Stimulated activated effector memory CD8-positive, alpha-beta T cell treated with anti-CD3 and anti-CD28 coated beads, Interleukin-12 subunit alpha, Interleukin-12 subunit beta, amount 100 ng/mL, for 72 hours (primary cell): ENCODE measurements at regions not wholly inside any gene's neighbourhood (a gene's known extent, or its start where the extent isn't known, plus 50 kb on each side); places are given as distances from the start of the nearest gene placed in this dataset.
"Not testable (repeated sequence)": the region's sequence is repeated elsewhere in the genome, so short reads cannot be mapped to it uniquely, and the experiment has no call there.

ENCODE experiments used
- ATAC-seq: fragments of 150-1000 bp; cut with Tn5 transposase; 2 replicates; pipeline ENCODE4 v1.10.0; 2021
- DNase-seq, 2 donors: peaks; one replicate each; pipeline ENCODE4 v3.0.0; 2021 to 2022; ENCODE audit warnings: low spot score in 2 of 2
- H3K27ac Mint-ChIP-seq: one replicate; pipeline ENCODE4 v1.8.0; 2022; ENCODE audit warnings: mild to moderate bottlenecking, mixed read lengths
- H3K36me3 Mint-ChIP-seq: one replicate; pipeline ENCODE4 v1.8.0; 2022; ENCODE audit warnings: mild to moderate bottlenecking, mixed read lengths
- H3K4me1 Mint-ChIP-seq: one replicate; pipeline ENCODE4 v1.8.0; 2022; ENCODE audit warnings: mixed read lengths
- H3K4me3 Mint-ChIP-seq: one replicate; pipeline ENCODE4 v1.8.0; 2022; ENCODE audit warnings: mild to moderate bottlenecking, mixed read lengths
- H3K9me3 Mint-ChIP-seq: one replicate; pipeline ENCODE4 v1.8.0; 2022; ENCODE audit warnings: mixed read lengths

GRCh38 chr13:73301622-73302021 lies 242.8 kb downstream of the KLF5 start:
- not testable (repeated sequence) for H3K4me3 Mint-ChIP-seq, DNase-seq, H3K36me3 Mint-ChIP-seq, H3K4me1 Mint-ChIP-seq, ATAC-seq, H3K9me3 Mint-ChIP-seq, H3K27ac Mint-ChIP-seq

- ATAC-seq (no peak), DNase-seq (no peak)
- Mint-ChIP-seq H3K4me1 (peaks cover 7% of the 10 kb centered on the region), H3K27ac (no peak overlapping the region), H3K36me3 (no peaks in the 10 kb centered on the region), H3K9me3 (no peaks in the 10 kb centered on the region), H3K4me3 (no peak overlapping the region)
Observed at GRCh38 chr13:73300718-73301425, 242.1 kb downstream of the KLF5 start.

GRCh38 chr13:73299787-73300186 lies 241.0 kb downstream of the KLF5 start:
- ATAC-seq (no peak), DNase-seq (no peak)
- Mint-ChIP-seq H3K27ac (no peak overlapping the region), H3K9me3 (no peaks in the 10 kb centered on the region), H3K36me3 (no peaks in the 10 kb centered on the region), H3K4me3 (no peak overlapping the region), H3K4me1 (peaks cover 7% of the 10 kb centered on the region)

- H3K36me3 Mint-ChIP-seq = no peaks in the 10 kb centered on the region
- H3K27ac Mint-ChIP-seq = no peak overlapping the region
- ATAC-seq = no peak
- no peak for DNase-seq
- H3K9me3 Mint-ChIP-seq = no peaks in the 10 kb centered on the region
- no peaks in the 10 kb centered on the region for H3K4me1 Mint-ChIP-seq
- H3K4me3 Mint-ChIP-seq = no peak overlapping the region
Observed at GRCh38 chr13:73293913-73294523, 235.2 kb downstream of the KLF5 start.

GRCh38 chr13:73292127-73292526 lies 233.3 kb downstream of the KLF5 start:
- Mint-ChIP-seq H3K36me3 (no peaks in the 10 kb centered on the region), H3K9me3 (no peaks in the 10 kb centered on the region), H3K4me1 (no peaks in the 10 kb centered on the region), H3K27ac (no peak overlapping the region), H3K4me3 (no peak overlapping the region)
- DNase-seq (no peak), ATAC-seq (no peak)

DNA sequence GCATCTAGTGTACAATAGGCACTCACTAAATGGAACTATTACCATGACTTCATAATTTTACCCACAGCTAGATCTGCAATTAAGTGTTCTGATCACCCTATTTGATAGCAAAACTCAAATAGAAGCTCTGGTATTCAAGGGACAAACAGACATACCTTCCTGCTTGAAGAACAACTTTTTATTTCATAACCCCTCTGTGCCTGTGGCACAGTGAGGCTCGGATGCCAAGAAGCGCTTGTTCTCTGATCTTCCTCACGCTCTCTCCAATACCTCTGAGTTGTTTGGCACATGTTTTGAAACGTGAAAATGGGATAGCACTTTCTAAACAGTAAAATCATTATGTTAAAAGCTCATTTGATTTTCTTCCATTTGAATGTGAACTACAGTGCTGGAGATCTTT lies 232.0 kb downstream of the KLF5 start:
- Mint-ChIP-seq H3K36me3 (no peaks in the 10 kb centered on the region), H3K4me1 (no peaks in the 10 kb centered on the region)

GRCh38 chr13:73288596-73288995 lies 229.8 kb downstream of the KLF5 start:
- Mint-ChIP-seq H3K4me3 (no peak overlapping the region), H3K9me3 (no peaks in the 10 kb centered on the region), H3K27ac (no peak overlapping the region), H3K4me1 (no peaks in the 10 kb centered on the region), H3K36me3 (no peaks in the 10 kb centered on the region)
- DNase-seq (no peak), ATAC-seq (no peak)

More for the DNA sequence above, 232.0 kb downstream of the KLF5 start:
- Mint-ChIP-seq H3K9me3 (no peaks in the 10 kb centered on the region), H3K27ac (no peak overlapping the region), H3K4me3 (no peak overlapping the region)
- DNase-seq = no peak
- no peak for ATAC-seq

DNA sequence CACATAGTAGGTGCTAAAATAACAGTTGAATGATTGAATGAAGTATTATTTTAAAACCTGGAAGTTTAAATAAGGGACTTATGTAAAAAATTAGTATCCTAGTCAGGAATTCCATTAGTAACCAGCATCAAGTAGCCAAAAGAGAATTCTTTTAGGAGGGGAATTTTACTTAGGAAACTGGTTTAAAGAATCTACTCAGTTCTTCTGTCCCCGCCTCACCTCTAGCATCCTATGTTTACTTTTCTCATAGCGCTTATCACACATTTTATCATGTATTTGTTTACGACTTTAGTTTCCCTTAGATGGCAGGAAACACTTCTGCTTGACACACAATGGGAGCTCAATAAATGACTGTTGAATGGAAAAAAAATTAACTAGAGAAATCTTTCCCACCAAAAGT lies 229.0 kb downstream of the KLF5 start:
- Mint-ChIP-seq H3K27ac (no peak overlapping the region), H3K36me3 (no peaks in the 10 kb centered on the region), H3K9me3 (no peaks in the 10 kb centered on the region), H3K4me3 (no peak overlapping the region), H3K4me1 (no peaks in the 10 kb centered on the region)
- ATAC-seq (no peak), DNase-seq (no peak)

DNA sequence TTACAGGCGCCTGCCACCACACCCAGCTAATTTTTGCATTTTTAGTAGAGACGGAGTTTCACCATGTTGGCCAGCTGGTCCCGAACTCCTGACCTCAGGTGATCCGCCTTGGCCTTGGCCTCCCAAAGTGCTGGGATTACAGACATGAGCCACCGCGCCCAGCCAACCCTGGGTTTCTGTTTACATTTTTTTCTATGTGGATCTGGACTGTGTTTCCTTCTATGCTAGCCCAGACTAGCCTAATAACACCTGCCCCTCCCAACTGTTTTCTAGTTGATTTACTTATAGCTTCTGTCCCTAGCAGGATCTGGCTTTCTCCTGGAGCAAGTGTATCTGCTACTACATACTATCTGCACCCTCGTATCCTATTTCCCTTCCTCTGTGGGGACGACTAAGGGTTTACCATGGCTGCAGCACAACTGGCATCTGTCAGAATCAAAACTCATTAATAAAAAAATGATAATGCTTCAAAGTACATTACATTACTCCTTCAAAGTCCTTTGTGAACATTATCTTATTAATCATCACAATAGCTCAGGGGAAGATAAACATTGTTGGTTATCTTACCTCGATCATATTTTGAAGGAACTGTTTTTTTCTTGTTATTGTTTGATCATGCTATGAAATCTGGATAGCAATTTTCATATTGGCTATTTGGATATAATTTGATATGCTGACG lies 228.3 kb downstream of the KLF5 start:
- Mint-ChIP-seq H3K9me3 (no peaks in the 10 kb centered on the region), H3K27ac (no peak overlapping the region), H3K4me1 (no peaks in the 10 kb centered on the region), H3K36me3 (no peaks in the 10 kb centered on the region), H3K4me3 (no peak overlapping the region)
- DNase-seq (no peak), ATAC-seq (no peak)

GRCh38 chr13:73286177-73286576 lies 227.4 kb downstream of the KLF5 start:
- ATAC-seq (no peak), DNase-seq (no peak)
- no peak overlapping the region for H3K27ac Mint-ChIP-seq

DNA sequence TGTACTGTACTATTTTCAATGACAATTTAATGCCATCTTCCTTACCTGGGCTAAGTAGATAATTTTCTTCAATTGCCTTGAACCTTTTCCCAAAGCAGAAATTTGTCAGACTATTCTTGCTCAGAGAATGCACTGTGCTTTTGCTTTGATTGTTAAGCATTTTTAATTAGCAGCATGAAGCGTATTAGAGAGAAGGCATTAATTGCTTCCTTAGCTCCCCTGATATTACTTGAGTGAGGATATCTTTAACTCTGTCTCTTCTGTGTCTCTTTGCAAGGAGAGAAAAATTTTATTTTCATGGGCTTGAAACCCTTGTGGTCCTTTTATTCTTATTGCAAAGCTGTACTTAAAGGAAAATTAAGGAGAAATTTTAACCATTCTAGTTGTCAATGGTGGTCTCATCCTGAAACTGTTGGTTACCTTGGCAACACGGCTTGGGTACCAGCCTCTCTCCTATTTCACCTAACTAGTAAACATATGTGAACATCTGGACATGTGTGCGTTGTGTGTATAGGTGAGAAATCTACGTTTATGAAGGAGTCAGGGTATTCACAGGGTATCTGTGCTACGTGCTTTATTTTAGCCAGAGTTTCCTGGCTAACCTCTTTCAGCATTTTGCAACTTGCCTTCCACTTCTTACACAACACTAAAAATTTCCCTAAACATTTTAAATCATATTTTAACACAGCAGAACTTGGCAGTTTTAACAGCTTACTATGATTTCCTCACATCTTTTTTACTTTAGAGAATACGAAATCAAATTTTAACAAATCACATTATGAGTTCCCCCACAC lies 225.5 kb downstream of the KLF5 start:
- no peaks in the 10 kb centered on the region for H3K9me3 Mint-ChIP-seq
- no peaks in the 10 kb centered on the region for H3K36me3 Mint-ChIP-seq
- no peak overlapping the region for H3K4me3 Mint-ChIP-seq
- DNase-seq = no peak
- ATAC-seq = no peak
- no peak overlapping the region for H3K27ac Mint-ChIP-seq
- no peaks in the 10 kb centered on the region for H3K4me1 Mint-ChIP-seq

More at GRCh38 chr13:73286177-73286576, 227.4 kb downstream of the KLF5 start:
- Mint-ChIP-seq H3K9me3 (no peaks in the 10 kb centered on the region), H3K4me3 (no peak overlapping the region), H3K36me3 (no peaks in the 10 kb centered on the region), H3K4me1 (no peaks in the 10 kb centered on the region)

DNA sequence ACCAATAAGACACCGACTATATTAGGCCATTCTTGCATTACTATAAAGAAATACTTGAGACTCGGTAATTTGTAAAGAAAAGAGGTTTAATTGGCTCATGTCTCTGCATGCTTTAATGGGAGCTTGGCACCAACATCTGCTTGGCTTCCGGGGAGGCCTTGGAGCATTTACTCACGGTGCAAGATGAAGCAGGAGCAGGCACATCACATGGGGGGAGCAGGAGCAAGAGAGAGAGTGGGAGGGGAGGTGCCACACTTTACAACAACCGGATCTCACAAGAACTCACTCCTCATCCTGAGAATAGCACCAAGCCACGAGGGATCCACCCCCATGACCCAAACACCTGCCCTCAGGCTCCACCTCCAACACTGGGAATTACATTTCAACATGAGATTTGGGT lies 224.8 kb downstream of the KLF5 start:
- Mint-ChIP-seq H3K36me3 (no peaks in the 10 kb centered on the region), H3K9me3 (no peaks in the 10 kb centered on the region), H3K4me1 (no peaks in the 10 kb centered on the region), H3K27ac (no peak overlapping the region), H3K4me3 (no peak overlapping the region)
- no peak for ATAC-seq
- DNase-seq = no peak

DNA sequence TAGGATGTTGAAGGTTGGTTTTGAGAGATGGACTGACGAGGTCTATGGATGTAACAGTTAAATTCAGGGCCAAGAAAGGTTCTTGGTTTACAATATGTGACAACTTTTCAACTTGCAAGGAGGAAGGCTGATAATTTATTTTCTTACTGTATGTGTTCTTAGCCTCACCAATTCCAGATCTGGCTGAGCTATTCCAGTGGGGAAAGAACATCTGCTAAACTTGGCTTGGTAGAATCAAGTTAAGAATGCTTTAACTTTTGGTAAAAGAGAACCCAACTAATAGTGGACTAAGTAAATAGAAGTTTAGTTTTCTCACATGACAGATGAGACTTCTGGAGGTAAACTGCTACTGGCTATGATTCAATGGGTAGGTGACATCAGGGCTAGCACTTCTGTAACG lies 222.9 kb downstream of the KLF5 start:
- no peaks in the 10 kb centered on the region for H3K4me1 Mint-ChIP-seq
- H3K9me3 Mint-ChIP-seq = no peaks in the 10 kb centered on the region
- H3K36me3 Mint-ChIP-seq = no peaks in the 10 kb centered on the region
- no peak for ATAC-seq
- H3K27ac Mint-ChIP-seq = no peak overlapping the region
- H3K4me3 Mint-ChIP-seq = no peak overlapping the region
- no peak for DNase-seq

GRCh38 chr13:73278186-73278585 lies 219.4 kb downstream of the KLF5 start:
- Mint-ChIP-seq H3K9me3 (no peaks in the 10 kb centered on the region), H3K4me1 (no peaks in the 10 kb centered on the region), H3K4me3 (no peak overlapping the region), H3K27ac (no peak overlapping the region), H3K36me3 (no peaks in the 10 kb centered on the region)
- no peak for DNase-seq
- no peak for ATAC-seq

- H3K27ac Mint-ChIP-seq = no peak overlapping the region
- no peaks in the 10 kb centered on the region for H3K9me3 Mint-ChIP-seq
- H3K4me1 Mint-ChIP-seq = no peaks in the 10 kb centered on the region
- no peaks in the 10 kb centered on the region for H3K36me3 Mint-ChIP-seq
- H3K4me3 Mint-ChIP-seq = no peak overlapping the region
- ATAC-seq (peak; percentile 31), DNase-seq (no peak)
Observed at GRCh38 chr13:73275163-73275562, 216.4 kb downstream of the KLF5 start.
